GM12872 (cell line): ENCODE measurements at regions not wholly inside any gene's neighbourhood (a gene's known extent, or its start where the extent isn't known, plus 50 kb on each side); places are given as distances from the start of the nearest gene placed in this dataset.

Experiments used
- TF ChIP-seq, protein P1 (sequence below): IDR thresholded peaks from 3 replicates; pipeline ENCODE4 v1.5.1; 2011; ENCODE audit warnings: low read depth, mild to moderate bottlenecking, low read length, moderate library complexity; ENCODE audit not compliant: insufficient read depth

- TF ChIP-seq, protein P1, sequence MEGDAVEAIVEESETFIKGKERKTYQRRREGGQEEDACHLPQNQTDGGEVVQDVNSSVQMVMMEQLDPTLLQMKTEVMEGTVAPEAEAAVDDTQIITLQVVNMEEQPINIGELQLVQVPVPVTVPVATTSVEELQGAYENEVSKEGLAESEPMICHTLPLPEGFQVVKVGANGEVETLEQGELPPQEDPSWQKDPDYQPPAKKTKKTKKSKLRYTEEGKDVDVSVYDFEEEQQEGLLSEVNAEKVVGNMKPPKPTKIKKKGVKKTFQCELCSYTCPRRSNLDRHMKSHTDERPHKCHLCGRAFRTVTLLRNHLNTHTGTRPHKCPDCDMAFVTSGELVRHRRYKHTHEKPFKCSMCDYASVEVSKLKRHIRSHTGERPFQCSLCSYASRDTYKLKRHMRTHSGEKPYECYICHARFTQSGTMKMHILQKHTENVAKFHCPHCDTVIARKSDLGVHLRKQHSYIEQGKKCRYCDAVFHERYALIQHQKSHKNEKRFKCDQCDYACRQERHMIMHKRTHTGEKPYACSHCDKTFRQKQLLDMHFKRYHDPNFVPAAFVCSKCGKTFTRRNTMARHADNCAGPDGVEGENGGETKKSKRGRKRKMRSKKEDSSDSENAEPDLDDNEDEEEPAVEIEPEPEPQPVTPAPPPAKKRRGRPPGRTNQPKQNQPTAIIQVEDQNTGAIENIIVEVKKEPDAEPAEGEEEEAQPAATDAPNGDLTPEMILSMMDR: no peak
These were observed 115.0 kb upstream of the CIBAR2 start for GRCh38 chr16:85227084-85227945.

- TF ChIP-seq, protein P1: no peak
These were observed 115.9 kb upstream of the CIBAR2 start for GRCh38 chr16:85227946-85228862.

- TF ChIP-seq, protein P1: no peak
These were observed 116.7 kb upstream of the CIBAR2 start for GRCh38 chr16:85228970-85229430.

DNA sequence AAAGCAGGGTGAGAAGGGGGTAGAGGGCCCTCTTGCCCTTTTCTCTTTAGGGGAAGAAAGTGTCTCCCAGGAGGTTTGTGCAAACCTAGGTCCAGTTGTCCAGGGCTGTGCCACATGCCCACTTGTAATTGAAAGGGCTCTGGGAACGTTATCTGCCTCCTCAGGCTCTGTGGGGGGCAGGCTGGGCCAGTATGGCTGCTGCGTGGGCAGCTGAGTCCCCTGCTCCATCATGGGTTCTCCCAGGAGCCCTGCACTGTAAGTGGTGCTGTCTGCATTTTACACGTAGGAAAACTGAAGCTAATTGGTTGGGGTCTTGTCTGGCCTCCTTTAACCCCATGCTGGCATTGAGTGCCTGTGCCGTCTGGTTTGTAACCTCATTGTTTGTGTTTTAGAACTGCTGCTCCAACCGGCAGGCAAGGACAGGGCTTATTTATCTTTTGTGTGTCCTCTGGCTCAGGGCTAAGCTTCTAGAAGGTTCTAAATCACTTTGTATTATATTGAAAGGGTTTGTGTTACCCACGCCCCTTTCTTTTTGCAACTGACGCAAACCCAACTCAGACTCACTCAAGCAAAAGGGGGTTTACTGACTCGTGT lies 117.7 kb upstream of the CIBAR2 start:
- TF ChIP-seq, protein P1: no peak

- TF ChIP-seq, protein P1: no peak
These were observed 119.7 kb upstream of the CIBAR2 start for GRCh38 chr16:85231959-85232358.

- TF ChIP-seq, protein P1: no peak
These were observed 120.3 kb upstream of the CIBAR2 start for GRCh38 chr16:85232369-85233142.
